ENCODE measurements at regions not wholly inside any gene's neighbourhood (a gene's known extent, or its start where the extent isn't known, plus 50 kb on each side); places are given as distances from the start of the nearest gene placed in this dataset.

DNA sequence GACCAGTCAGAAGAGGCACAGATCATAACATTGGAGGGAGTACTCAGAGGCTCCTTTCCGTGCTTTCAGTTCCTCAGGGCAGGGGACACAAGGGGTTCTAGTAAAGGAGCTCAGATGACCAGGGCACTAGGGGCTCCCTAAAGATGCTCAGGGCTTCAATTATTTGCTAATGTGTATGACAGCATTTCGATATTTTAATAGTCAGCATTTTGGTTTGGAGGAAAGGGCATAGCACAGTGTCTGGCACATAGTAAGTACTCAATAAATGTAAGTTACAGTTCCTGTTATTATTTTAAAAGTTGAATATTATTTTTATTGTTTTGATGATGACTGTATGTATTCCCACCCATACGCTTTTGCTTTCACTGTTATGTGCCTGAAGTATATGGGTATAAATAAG is 260.0 kb downstream of the REEP3 start:
- FAIRE-seq = no peak

GRCh38 chr10:63783882-63784281 is 262.7 kb downstream of the REEP3 start:
- TF ChIP-seq, protein P1, sequence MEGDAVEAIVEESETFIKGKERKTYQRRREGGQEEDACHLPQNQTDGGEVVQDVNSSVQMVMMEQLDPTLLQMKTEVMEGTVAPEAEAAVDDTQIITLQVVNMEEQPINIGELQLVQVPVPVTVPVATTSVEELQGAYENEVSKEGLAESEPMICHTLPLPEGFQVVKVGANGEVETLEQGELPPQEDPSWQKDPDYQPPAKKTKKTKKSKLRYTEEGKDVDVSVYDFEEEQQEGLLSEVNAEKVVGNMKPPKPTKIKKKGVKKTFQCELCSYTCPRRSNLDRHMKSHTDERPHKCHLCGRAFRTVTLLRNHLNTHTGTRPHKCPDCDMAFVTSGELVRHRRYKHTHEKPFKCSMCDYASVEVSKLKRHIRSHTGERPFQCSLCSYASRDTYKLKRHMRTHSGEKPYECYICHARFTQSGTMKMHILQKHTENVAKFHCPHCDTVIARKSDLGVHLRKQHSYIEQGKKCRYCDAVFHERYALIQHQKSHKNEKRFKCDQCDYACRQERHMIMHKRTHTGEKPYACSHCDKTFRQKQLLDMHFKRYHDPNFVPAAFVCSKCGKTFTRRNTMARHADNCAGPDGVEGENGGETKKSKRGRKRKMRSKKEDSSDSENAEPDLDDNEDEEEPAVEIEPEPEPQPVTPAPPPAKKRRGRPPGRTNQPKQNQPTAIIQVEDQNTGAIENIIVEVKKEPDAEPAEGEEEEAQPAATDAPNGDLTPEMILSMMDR (IDR thresholded peaks at IDR 0.05; ENCODE audit: insufficient read depth, missing control alignments) = no peak
- FAIRE-seq = no peak
- no peak for DNase-seq (ENCODE audit: insufficient read length, low spot score)

More for the DNA sequence above, 260.0 kb downstream of the REEP3 start:
- DNase-seq (ENCODE audit: insufficient read length, low spot score) = no peak
- TF ChIP-seq, protein P1 (IDR thresholded peaks at IDR 0.05; ENCODE audit: insufficient read depth, missing control alignments) = no peak

DNA sequence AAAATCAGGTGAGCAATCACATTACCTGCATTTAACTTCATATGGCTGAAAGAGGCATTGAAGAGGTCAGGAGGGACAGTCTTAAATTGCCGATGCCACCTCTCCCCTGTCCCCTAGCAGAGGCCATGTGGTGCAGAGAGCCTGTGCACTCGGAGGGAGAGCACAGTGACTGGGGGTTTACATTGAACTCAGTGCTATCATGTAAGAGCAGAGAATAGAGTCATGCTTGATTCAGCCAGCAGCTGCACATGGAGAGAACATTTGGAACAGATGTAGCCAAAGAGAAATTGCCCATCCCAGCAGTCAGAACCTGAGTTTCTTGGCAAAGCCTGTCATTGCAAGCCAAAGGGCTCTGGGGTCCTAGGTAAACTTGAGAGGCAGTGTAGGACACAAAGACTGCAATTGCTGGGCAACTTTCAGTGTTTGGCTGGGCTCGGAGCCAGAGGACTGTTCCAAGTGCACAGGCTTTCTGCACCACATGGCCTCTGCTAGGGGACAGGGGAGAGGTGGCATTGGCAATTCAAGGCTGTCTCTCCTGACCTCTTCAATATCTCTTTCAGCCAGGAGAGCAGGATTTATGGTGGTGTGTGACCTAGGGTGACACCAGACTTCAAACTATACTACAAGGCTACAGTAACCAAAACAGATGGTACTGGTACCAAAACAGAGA is 267.1 kb downstream of the REEP3 start:
- FAIRE-seq (no peak), DNase-seq (ENCODE audit: insufficient read length, low spot score) (no peak)
- TF ChIP-seq, protein P1 (IDR thresholded peaks at IDR 0.05; ENCODE audit: insufficient read depth, missing control alignments) = no peak

DNA sequence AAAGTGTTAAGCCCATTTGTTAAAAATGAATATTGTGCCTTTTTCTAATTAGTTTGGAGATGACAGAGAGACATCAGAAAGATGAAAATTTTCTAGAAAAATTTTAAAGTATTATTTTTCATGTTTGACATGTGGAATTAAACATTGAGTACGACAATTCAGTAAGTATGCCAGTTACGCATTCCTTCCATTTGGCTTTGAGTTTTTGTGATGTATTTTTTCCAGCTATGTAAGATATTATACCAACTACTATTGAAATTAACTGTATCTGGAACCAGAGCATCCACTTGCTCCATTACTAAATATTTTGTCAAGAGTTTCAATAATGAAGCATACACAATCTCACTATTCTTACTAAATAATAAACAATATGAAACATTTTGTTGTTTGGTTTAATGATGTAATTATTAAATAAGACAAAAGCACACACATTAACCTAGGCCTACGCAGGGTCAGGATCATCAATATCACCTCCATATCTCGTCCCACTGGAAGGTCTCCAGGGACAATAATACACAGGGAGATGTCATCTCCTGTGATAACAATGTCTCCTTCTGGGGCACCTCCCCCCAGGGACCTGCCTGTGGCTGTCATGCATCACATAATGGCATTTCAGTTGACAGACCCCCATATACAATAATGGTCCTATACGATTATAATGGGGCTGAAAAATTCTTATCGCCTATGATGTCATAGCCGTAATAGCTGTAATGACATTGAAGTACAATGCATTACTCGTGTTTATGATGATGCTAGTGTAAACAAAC is 274.1 kb downstream of the REEP3 start:
- DNase-seq (ENCODE audit: insufficient read length, low spot score) (no peak), FAIRE-seq (no peak)
- TF ChIP-seq, protein P1 (IDR thresholded peaks at IDR 0.05; ENCODE audit: insufficient read depth, missing control alignments) = no peak

DNA sequence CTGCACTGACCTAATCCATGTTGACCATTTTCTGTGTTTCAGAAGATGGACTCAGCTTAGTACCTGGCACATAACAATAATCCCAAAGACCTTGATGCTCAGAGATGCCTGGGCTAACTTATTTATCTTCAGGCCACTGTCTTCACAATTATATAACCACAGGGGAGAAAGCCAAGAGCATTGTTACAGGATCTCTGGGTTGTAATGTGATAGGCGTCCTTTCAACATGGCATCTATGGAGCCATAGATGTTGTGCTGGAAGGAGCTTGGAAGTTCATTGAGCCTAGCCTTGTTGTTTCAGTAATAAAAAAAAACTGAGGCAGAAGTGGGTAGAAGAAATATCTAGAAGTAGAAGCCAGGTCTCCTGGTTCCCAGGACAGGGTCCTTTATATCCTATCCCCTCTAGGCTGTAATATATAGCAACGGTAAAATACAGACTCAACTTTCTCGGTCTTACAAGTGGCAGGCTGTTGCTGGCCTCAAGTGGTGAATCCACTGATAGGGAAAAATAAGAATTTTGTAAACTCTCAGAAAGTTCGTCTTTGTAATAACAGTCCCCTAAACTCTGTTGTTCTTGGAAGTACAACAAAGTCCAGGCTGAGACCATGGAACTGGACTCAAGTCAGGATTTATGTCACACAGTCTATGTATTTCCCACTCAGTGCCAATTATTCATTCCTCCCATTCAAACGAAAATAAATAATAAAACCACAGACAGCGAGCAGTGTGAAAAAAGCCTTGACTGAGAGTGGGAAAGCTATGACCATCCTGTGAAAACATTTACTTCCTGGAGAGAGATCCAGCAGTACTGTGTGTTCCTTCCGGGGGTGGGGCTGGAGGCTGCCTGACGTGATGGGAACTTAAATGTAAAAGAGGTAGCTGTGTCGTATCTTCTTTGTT is 277.6 kb downstream of the REEP3 start:
- TF ChIP-seq, protein P1 (IDR thresholded peaks at IDR 0.05; ENCODE audit: insufficient read depth, missing control alignments) = no peak
- DNase-seq (ENCODE audit: insufficient read length, low spot score) (no peak), FAIRE-seq (no peak)

DNA sequence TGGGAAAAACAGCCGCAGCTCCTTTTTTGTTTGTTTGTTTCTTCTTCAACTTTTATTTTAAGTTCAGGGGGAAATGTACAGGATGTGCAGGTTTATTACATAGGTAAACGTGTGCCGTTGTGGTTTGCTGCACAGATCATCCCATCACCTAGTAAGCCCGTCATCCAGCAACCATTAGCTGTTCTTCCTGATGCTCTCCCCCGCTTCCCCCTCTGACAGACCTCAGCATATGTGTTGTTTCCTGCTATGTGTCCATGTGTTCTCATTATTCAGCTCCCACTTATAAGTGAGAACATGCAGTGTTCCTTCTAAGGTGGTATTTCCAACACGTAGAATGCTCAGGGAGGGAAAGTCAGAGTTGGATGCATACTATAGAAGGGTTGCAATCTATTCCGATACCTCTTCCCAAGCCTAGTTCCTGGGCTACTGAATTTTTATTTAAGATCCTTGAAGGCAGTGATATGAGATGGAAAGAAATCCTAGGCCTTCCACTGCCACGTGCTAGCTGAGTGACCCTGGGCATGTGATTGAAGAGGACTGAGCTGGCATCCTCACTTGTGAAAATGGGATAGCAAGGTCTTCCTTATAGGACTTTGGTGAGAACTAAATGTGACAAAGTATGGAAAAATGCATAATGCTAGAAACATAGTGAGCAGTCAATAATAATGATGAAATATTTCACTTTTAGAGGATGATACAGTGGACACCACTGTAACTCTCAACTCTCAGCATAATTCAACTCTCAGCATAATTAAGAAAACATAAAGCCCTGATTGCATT is 278.5 kb downstream of the REEP3 start:
- FAIRE-seq (no peak), DNase-seq (ENCODE audit: insufficient read length, low spot score) (no peak)
- TF ChIP-seq, protein P1 (IDR thresholded peaks at IDR 0.05; ENCODE audit: insufficient read depth, missing control alignments) = no peak

Data from D721Med (cell line).